ENCODE measurements at regions not wholly inside any gene's neighbourhood (a gene's known extent, or its start where the extent isn't known, plus 50 kb on each side); places are given as distances from the start of the nearest gene placed in this dataset.
"Not testable (repeated sequence)": the region's sequence is repeated elsewhere in the genome, so short reads cannot be mapped to it uniquely, and the experiment has no call there.

GRCh38 chr22:16695261-16695660 is 102.7 kb upstream of the CCT8L2 start:
- no peak overlapping the region for H3K27ac ChIP-seq
- H3K4me3 ChIP-seq: no peak overlapping the region
- H3K9me3 ChIP-seq (ENCODE audit: low read depth, low read length): no peaks in the 10 kb centered on the region
- no peak overlapping the region for H3K9ac ChIP-seq (ENCODE audit: insufficient read length)
- TF ChIP-seq POLR2AphosphoS5 (IDR thresholded peaks at IDR 0.05; ENCODE audit: borderline replicate concordance, low read depth, low read length) (no peak), FOXP2 (optimal IDR thresholded peaks at IDR 0.05; ENCODE audit: control extremely low read depth, extremely low read length, insufficient read depth) (no peak), EZH2 (IDR thresholded peaks at IDR 0.05) (no peak)
- no peaks in the 10 kb centered on the region for H3K36me3 ChIP-seq (ENCODE audit: insufficient read depth, low read length)
- DNase-seq (ENCODE audit: low read depth, low spot score): no peak

- not testable (repeated sequence) for H3K36me3 ChIP-seq (ENCODE audit: insufficient read depth, low read length); H3K27ac ChIP-seq; H3K9ac ChIP-seq (ENCODE audit: insufficient read length); DNase-seq (ENCODE audit: low read depth, low spot score); H3K4me3 ChIP-seq; H3K9me3 ChIP-seq (ENCODE audit: low read depth, low read length)
These were observed 101.1 kb upstream of the CCT8L2 start for GRCh38 chr22:16693747-16694146.

GRCh38 chr22:16689358-16689757 is 96.7 kb upstream of the CCT8L2 start:
- not testable (repeated sequence) for H3K9me3 ChIP-seq (ENCODE audit: low read depth, low read length)

DNA sequence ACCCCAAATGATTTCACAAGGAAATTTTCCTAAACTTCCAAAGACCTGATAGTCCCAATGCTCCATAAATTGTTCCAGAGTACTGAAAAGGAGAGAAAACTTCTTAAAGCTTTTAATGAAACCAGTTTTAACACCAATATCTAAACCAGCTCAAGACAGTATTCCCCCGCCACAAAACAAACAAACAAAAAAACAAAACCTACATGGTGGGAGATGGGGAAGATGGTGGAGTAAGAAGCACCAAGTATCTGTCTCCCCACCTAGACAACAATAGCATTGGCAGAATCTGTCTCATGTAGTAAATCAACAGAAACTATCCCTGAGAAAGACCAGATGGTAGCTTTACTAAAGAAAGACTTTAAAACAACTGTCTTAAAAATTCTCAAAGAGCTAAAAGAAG is 88.7 kb upstream of the CCT8L2 start:
- not testable (repeated sequence) for DNase-seq (ENCODE audit: low read depth, low spot score); H3K9me3 ChIP-seq (ENCODE audit: low read depth, low read length); H3K27ac ChIP-seq; H3K9ac ChIP-seq (ENCODE audit: insufficient read length); H3K4me3 ChIP-seq; H3K36me3 ChIP-seq (ENCODE audit: insufficient read depth, low read length)

More at GRCh38 chr22:16689358-16689757, 96.7 kb upstream of the CCT8L2 start:
- DNase-seq (ENCODE audit: low read depth, low spot score); H3K27ac ChIP-seq; H3K4me3 ChIP-seq; H3K36me3 ChIP-seq (ENCODE audit: insufficient read depth, low read length); H3K9ac ChIP-seq (ENCODE audit: insufficient read length): not testable (repeated sequence)

GRCh38 chr22:16680209-16680899 is 87.7 kb upstream of the CCT8L2 start:
- not testable (repeated sequence) for DNase-seq (ENCODE audit: low read depth, low spot score); H3K36me3 ChIP-seq (ENCODE audit: insufficient read depth, low read length); H3K4me3 ChIP-seq; H3K27ac ChIP-seq; H3K9ac ChIP-seq (ENCODE audit: insufficient read length); H3K9me3 ChIP-seq (ENCODE audit: low read depth, low read length)

- not testable (repeated sequence) for H3K9ac ChIP-seq (ENCODE audit: insufficient read length); H3K36me3 ChIP-seq (ENCODE audit: insufficient read depth, low read length); H3K4me3 ChIP-seq; DNase-seq (ENCODE audit: low read depth, low spot score); H3K27ac ChIP-seq; H3K9me3 ChIP-seq (ENCODE audit: low read depth, low read length)
These were observed 86.7 kb upstream of the CCT8L2 start for GRCh38 chr22:16679191-16679834.

DNA sequence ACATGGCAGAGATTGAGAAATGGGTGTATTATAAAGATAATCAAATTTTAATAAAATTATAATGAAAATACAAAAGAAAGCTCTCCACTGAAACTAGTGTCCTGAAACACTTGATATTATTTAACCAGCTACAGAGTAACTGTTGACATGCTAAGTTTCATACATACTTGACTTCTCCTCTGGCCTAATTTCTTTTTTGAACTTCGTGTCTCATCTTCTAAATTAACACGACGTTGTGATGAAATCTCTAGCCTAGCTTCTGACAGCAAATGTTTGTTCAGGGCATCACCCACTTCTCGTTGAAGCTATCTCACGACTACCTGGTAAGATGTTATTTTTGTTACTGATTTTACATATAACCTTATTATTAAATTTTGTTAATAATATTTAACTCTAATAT is 80.8 kb upstream of the CCT8L2 start:
- not testable (repeated sequence) for H3K9me3 ChIP-seq (ENCODE audit: low read depth, low read length); H3K9ac ChIP-seq (ENCODE audit: insufficient read length); H3K36me3 ChIP-seq (ENCODE audit: insufficient read depth, low read length); DNase-seq (ENCODE audit: low read depth, low spot score); H3K27ac ChIP-seq; H3K4me3 ChIP-seq

GRCh38 chr22:16665610-16666009 is 73.0 kb upstream of the CCT8L2 start:
- not testable (repeated sequence) for H3K27ac ChIP-seq

GRCh38 chr22:16662330-16662729 is 69.7 kb upstream of the CCT8L2 start:
- not testable (repeated sequence) for H3K27ac ChIP-seq; DNase-seq (ENCODE audit: low read depth, low spot score); H3K36me3 ChIP-seq (ENCODE audit: insufficient read depth, low read length); H3K9ac ChIP-seq (ENCODE audit: insufficient read length); H3K4me3 ChIP-seq; H3K9me3 ChIP-seq (ENCODE audit: low read depth, low read length)

More at GRCh38 chr22:16665610-16666009, 73.0 kb upstream of the CCT8L2 start:
- H3K9me3 ChIP-seq (ENCODE audit: low read depth, low read length); H3K4me3 ChIP-seq; H3K9ac ChIP-seq (ENCODE audit: insufficient read length); H3K36me3 ChIP-seq (ENCODE audit: insufficient read depth, low read length); DNase-seq (ENCODE audit: low read depth, low spot score): not testable (repeated sequence)

DNA sequence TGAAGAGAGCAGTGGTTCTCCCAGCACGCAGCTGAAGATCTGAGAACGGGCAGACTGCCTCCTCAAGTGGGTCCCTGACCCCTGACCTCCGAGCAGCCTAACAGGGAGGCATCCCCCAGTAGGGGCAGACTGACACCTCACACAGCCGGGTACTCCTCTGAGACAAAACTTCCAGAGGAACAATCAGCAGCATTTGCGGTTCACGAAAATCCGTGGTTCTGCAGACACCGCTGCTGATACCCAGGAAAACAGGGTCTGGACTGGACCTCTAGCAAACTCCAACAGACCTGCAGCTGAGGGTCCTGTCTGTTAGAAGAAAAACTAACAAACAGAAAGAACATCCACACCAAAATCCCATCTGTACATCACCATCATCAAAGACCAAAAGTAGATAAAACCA is 68.4 kb upstream of the CCT8L2 start:
- not testable (repeated sequence) for H3K9ac ChIP-seq (ENCODE audit: insufficient read length); H3K36me3 ChIP-seq (ENCODE audit: insufficient read depth, low read length); H3K27ac ChIP-seq; DNase-seq (ENCODE audit: low read depth, low spot score); H3K4me3 ChIP-seq; H3K9me3 ChIP-seq (ENCODE audit: low read depth, low read length)

- H3K9ac ChIP-seq (ENCODE audit: insufficient read length); H3K27ac ChIP-seq; H3K9me3 ChIP-seq (ENCODE audit: low read depth, low read length); H3K36me3 ChIP-seq (ENCODE audit: insufficient read depth, low read length); H3K4me3 ChIP-seq; DNase-seq (ENCODE audit: low read depth, low spot score): not testable (repeated sequence)
These were observed 68.0 kb upstream of the CCT8L2 start for GRCh38 chr22:16660570-16660969.

GRCh38 chr22:16659273-16659834 is 66.7 kb upstream of the CCT8L2 start:
- H3K9ac ChIP-seq (ENCODE audit: insufficient read length); H3K9me3 ChIP-seq (ENCODE audit: low read depth, low read length); H3K36me3 ChIP-seq (ENCODE audit: insufficient read depth, low read length); DNase-seq (ENCODE audit: low read depth, low spot score); H3K27ac ChIP-seq; H3K4me3 ChIP-seq: not testable (repeated sequence)

All from SK-N-MC (cell line).